ENCODE measurements at regions not wholly inside any gene's neighbourhood (a gene's known extent, or its start where the extent isn't known, plus 50 kb on each side); places are given as distances from the start of the nearest gene placed in this dataset.

- DNase-seq (ENCODE audit: low spot score) = no peak
These were observed 301.0 kb upstream of the SLC35B3 start for GRCh38 chr6:8736156-8736895.

DNA sequence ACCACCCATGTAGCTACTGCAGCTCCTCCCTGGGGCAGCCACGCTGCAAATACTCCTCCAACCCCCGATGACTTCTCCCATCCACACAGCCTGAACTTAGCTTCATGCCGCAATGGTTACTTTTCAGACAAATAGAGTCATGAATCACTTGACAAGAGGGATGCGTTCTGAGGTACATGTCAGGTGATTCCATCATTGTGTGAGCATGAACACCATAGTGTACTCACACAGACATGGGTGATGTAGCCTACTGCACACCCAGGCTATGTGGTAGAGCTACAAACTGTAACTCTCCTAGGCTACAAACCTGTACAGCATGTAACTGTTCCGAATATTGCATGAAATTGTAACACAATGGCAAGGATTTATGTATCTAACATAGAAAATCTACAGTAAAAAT is 298.5 kb upstream of the SLC35B3 start:
- no peak for DNase-seq (ENCODE audit: low spot score)

DNA sequence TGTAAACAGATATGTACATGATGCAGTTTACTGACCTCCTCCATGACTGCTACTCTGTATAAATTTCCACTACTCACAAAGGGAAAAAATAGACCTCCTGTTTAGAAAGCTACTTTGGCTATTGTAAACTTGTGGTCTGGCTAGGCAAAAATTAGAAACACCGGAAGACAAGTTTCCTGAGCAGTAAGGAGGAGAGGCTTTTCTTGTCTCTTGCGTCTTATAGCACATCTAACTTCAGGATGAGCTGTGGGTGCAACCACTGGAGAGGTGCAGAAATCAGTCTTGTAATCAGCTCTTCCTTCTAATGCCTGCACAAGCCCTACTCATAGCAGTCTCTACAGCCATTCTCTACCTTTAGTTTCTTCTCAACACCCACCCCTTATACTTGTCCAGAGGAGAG is 296.5 kb upstream of the SLC35B3 start:
- no peak for DNase-seq (ENCODE audit: low spot score)

- DNase-seq (ENCODE audit: low spot score) = no peak
These were observed 275.5 kb upstream of the SLC35B3 start for GRCh38 chr6:8710668-8711431.

DNA sequence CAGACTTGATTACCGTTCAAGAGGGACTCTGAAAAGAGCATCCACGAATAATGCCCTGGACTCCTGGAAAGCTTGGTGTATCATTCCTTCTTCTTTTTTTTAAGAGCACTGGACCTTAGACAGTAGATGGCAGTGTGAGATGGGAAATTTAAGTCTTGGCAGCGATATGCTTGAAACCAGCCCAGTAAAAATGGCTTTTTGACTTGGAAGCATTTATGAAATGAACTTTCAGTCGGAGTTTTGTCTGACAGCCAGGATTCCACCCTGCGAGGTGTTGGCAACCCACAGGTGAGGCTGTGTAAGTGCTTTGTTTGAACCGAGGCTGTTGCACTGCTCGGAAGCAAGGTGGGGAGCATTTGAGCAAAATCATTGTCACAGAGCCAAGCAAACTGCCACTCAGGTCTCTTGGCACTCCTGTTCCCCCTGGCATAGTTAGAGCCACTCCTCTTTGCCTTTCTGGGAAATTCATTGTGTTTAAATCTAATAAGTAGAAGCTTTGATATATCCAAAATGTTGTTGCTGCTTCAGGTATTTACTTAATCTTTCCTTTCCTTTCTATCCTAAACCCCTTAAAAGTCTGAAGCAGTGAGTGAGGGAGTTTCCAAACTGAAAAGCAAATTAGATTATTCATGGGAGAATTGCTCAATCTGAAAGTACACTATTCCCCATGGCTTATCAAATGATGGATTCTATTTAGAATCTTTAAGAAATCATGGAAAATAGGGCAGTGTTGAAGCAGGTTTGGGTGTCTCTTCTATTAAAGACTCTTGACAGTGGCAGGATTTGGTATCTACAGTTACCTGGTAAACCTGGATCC is 272.8 kb upstream of the SLC35B3 start:
- DNase-seq (ENCODE audit: low spot score) = peak; percentile 54

DNA sequence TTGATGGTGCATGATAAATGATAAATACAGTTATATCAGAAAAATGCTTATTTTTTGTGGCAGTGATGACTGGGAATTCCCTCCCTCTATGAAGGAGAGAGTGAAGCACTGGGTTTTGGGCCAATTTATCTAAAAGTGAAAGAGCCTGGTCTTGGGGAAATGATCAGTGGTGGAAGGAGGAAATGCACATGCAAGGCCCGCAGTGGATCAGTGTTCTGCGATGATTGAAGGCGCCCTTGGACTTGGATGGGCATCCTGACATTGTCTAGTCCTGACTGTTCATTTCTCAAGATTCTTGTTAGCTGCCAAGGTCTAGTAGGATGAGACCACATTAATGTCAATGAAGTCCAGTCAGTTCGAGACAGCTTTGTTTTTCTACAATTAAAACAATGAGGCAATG is 272.0 kb upstream of the SLC35B3 start:
- no peak for DNase-seq (ENCODE audit: low spot score)

GRCh38 chr6:8705435-8706020 is 270.2 kb upstream of the SLC35B3 start:
- DNase-seq (ENCODE audit: low spot score) = no peak

DNA sequence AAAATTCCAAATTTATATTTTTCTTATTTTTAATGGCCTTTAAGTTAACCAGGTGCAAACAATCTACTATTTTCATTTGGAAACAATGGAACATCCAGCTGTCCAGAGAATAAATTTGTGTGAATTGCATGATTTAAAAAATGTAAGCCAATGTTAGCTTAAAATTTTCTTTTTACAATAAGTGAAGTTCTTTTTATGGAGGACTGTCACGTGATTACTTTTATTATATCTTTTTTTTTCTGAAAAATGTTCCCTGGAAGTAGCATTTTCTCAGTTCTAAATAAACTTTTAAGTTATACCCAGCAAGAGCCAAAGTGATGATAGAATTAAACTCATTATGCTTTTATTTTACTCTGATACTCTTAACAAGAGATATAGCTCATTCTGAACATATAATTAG is 267.7 kb upstream of the SLC35B3 start:
- DNase-seq (ENCODE audit: low spot score) = no peak

- DNase-seq (ENCODE audit: low spot score) = no peak
These were observed 253.5 kb upstream of the SLC35B3 start for GRCh38 chr6:8688821-8689220.

DNA sequence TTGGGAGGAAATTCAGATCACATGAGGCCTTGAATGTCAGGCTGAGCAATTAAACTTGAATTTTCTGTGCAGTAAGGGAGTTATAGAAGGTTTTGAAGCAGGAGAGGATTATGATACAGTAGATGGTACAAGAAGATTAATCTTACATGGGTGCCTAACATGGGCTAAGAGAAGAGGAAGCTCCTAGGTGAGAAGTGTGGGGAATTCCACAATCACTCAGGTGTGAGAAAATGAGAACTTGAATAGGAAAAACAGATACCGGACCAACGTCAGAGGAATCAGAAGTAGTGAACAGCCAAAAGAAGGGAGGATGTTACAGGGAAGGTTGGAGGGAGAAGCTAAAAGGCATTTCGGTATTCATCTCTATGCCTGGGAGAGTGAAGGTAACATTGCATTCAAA is 250.7 kb upstream of the SLC35B3 start:
- no peak for DNase-seq (ENCODE audit: low spot score)

DNA sequence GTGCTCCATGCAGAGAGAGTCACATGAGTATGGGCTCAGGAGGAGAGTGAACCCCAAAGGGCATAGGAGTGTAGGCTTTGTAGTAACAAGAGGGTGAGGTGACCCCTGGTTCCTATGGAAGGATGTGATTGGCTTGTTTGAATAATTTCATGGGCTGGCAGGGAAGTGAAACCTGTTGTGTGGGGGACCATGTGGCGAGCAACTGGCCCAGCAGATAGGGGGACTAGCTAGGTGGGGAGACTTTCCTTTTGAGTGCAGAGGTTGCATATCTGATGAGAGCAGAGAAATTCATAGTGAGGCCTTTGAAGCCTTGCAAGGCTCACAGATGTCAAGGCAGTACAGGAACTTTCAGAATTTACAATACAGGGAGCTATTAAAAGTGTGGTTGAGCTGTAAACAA is 247.9 kb upstream of the SLC35B3 start:
- DNase-seq (ENCODE audit: low spot score) = no peak

- DNase-seq (ENCODE audit: low spot score) = no peak
These were observed 244.5 kb upstream of the SLC35B3 start for GRCh38 chr6:8679823-8680222.

DNA sequence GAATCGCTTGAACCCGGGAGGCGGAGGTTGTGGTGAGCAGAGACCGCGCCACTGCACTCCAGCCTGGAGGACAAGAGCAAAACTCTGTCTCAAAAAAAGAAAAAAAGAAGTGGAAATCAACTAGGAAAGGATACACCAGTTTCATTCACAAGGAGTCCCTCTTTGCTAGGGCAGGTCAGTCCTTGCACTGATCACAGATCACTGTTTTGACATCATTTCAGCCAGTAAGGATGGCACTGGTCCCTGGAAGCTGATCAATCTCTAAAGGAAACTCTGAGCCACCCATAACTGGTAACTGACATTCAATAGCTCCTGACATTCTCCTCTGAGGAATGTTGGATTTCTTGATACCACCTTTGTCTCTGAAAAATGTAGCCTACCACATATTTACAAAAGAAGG is 243.1 kb upstream of the SLC35B3 start:
- DNase-seq (ENCODE audit: low spot score) = no peak

- DNase-seq (ENCODE audit: low spot score) = no peak
These were observed 238.8 kb upstream of the SLC35B3 start for GRCh38 chr6:8674126-8674525.

DNA sequence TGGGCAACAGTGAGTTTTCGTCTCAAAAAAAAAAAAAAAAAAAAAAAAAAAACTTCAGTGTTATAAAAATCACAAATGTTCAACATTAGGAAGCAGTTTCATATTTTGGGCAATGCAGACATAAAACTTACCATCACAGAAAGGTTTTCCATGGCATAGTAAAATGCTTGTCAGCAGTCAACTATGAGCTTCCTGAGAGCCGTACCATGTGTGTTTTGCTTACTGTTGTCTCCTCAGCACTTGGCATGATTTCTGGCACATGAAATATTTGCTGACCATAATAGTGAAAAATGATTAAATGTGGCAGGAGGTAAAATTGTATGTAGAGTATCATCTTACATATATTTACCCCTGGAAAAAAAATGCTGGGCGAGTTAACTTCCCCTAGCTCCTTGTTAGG is 237.5 kb upstream of the SLC35B3 start:
- no peak for DNase-seq (ENCODE audit: low spot score)

GRCh38 chr6:8670792-8671191 is 235.4 kb upstream of the SLC35B3 start:
- DNase-seq (ENCODE audit: low spot score) = no peak

- DNase-seq (ENCODE audit: low spot score) = no peak
These were observed 229.4 kb upstream of the SLC35B3 start for GRCh38 chr6:8664700-8665099.

DNA sequence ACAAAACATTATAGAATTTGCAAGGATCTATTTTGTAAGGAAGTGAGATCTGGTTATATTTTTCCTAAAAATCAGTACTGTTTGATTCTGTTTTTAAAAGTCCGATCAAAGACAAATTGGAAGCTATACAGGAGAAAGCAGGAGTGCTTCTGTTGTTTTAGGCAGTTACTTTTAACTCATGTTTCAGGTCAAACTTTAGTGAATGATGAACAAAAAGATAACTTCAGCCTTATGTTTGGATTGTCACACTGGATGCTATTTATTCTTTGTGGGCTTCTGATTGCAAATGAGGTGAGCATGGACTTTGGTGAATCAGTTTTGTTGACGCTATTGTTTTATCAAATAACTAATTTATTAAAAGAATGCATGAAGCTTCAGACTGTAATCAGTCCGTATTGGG is 228.7 kb upstream of the SLC35B3 start:
- DNase-seq (ENCODE audit: low spot score) = no peak

DNA sequence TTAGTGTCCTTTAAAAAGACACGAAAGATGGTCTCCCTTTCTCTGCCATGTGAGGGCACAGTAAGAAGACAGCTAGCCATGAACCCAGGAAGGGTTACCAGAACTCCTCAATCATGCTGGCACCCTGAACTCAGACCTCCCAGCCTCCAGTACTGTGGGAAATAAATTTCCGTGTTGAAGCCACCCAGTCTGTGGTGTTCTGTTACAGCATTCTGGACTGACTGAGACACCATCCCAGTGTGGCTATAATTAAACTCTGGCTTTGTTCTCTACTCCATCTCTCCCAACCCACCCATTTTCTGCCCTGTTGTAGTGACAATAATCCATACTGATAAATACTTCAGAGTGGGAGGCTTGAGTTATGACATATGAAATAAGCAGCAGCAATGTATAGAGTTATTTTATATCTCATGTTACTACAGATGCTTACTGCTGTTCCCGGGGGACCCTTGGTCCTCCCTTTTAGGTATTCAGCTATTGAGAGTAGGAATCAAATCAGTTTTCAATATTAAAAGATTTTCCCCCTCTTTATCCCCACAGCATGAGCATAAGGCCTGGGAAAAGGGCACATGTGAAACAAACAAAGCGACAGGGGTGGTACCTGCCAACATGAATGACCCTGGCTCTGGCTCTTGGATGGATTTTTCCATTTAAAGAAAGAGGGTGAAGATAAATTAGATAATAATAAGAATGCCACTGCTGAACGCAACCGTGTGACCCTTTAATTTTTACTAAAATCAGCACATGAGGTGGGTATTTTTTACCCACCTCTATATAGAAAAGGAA is 224.3 kb upstream of the SLC35B3 start:
- no peak for DNase-seq (ENCODE audit: low spot score)

DNA sequence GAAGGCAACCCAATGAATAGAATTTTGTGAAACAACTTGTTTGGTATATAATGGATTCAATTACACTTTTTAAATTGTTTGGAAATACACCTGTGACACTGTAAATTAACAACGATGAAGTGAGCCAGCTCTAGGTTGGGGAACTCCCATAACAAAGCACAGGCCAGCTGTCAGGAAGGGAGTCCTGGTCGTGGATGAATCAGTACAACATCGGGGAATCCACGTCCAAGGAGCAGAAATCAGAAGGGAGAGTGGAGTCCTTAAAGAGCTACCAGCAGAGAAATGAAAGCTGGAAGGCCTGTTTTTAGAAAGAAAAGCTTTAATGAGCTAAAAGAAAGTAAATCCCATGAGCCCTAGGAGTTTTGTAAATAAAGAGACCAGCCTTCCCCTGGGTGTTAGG is 223.1 kb upstream of the SLC35B3 start:
- DNase-seq (ENCODE audit: low spot score) = no peak

- DNase-seq (ENCODE audit: low spot score) = no peak
These were observed 222.2 kb upstream of the SLC35B3 start for GRCh38 chr6:8657522-8657921.

Measured in SW480 (cell line).